OCI-LY1 (cell line): ENCODE measurements at regions not wholly inside any gene's neighbourhood (a gene's known extent, or its start where the extent isn't known, plus 50 kb on each side); places are given as distances from the start of the nearest gene placed in this dataset.
A peak's percentile ranks its signal among the peaks of the same experiment; 100 is the strongest.

ENCODE experiments used
- H2AFZ ChIP-seq: fragments of 200-600 bp; sonication (generic), shearing (Covaris generic); 2 replicates; pipeline ENCODE4 v1.6.0; 2014; ENCODE audit warnings: antibody characterized with exemption, mild to moderate bottlenecking, low read length
- H3F3A ChIP-seq: fragments of 200-600 bp; sonication (generic), shearing (Covaris generic); 2 replicates; pipeline ENCODE4 v1.6.0; 2014; ENCODE audit warnings: mild to moderate bottlenecking, antibody characterized with exemption, low read length, moderate library complexity; ENCODE audit not compliant: insufficient read depth
- H3K27ac ChIP-seq: fragments of 200-600 bp; sonication (generic); 2 replicates; pipeline ENCODE4 v1.5.1; 2014; ENCODE audit warnings: low read length, mixed run types, mild to moderate bottlenecking, low read depth; ENCODE audit not compliant: poor library complexity, severe bottlenecking
- H3K27me3 ChIP-seq: fragments of 200-600 bp; sonication (generic); 2 replicates; pipeline ENCODE4 v1.6.0; 2014; ENCODE audit warnings: antibody characterized with exemption, mild to moderate bottlenecking, low read length, moderate library complexity; ENCODE audit not compliant: insufficient read depth
- H3K36me3 ChIP-seq: fragments of 200-600 bp; sonication (generic); 2 replicates; pipeline ENCODE4 v1.6.1; 2014; ENCODE audit warnings: mild to moderate bottlenecking, antibody characterized with exemption, low read length, moderate library complexity, mixed read lengths; ENCODE audit not compliant: insufficient read depth
- H3K4me1 ChIP-seq: fragments of 200-600 bp; sonication (generic); 2 replicates; pipeline ENCODE4 v1.5.1; 2014; ENCODE audit warnings: mild to moderate bottlenecking, low read length, moderate library complexity; ENCODE audit not compliant: insufficient read depth, severe bottlenecking
- H3K4me2 ChIP-seq: fragments of 200-600 bp; sonication (generic), shearing (Covaris generic); 2 replicates; pipeline ENCODE4 v1.6.1; 2014; ENCODE audit warnings: low read length
- H3K4me3 ChIP-seq: fragments of 200-600 bp; sonication (generic); 2 replicates; pipeline ENCODE4 v1.5.1; 2014; ENCODE audit warnings: low read length, low read depth, mild to moderate bottlenecking, mixed read lengths; ENCODE audit not compliant: poor library complexity, severe bottlenecking
- H3K79me2 ChIP-seq: fragments of 200-600 bp; shearing (Covaris generic); 2 replicates; pipeline ENCODE4 v1.6.1; 2016; ENCODE audit warnings: mixed run types, low read length, mixed read lengths; ENCODE audit not compliant: insufficient read depth
- H3K9ac ChIP-seq: fragments of 200-600 bp; sonication (generic), shearing (Covaris generic); 2 replicates; pipeline ENCODE4 v1.6.1; 2014; ENCODE audit warnings: mild to moderate bottlenecking, low read length, mixed read lengths
- H3K9me2 ChIP-seq: fragments of 200-600 bp; sonication (generic), shearing (Covaris generic); 2 replicates; pipeline ENCODE4 v1.6.1; 2014; ENCODE audit warnings: low read depth, mild to moderate bottlenecking, low read length, mixed read lengths
- H3K9me3 ChIP-seq: fragments of 200-600 bp; shearing (Covaris generic); 2 replicates; pipeline ENCODE4 v1.6.1; 2014; ENCODE audit warnings: low read length, mixed read lengths
- H4K20me1 ChIP-seq: fragments of 200-600 bp; sonication (generic), shearing (Covaris generic); 2 replicates; pipeline ENCODE4 v1.6.0; 2016; ENCODE audit warnings: mild to moderate bottlenecking, low read length; ENCODE audit not compliant: insufficient read depth
- EZH2 ChIP-seq: fragments of 200-600 bp; sonication (generic), shearing (Covaris generic); IDR thresholded peaks from 2 replicates; pipeline ENCODE4 v1.8.0; 2017; ENCODE audit warnings: borderline replicate concordance, mixed run types, mild to moderate bottlenecking, antibody characterized with exemption, low read length, moderate library complexity, mixed read lengths
- TF ChIP-seq, protein P1 (sequence below): fragments of 200-600 bp; sonication (generic), shearing (Covaris generic); IDR thresholded peaks from 2 replicates; pipeline ENCODE4 v1.5.1; 2017; ENCODE audit warnings: mild to moderate bottlenecking, antibody characterized with exemption, low read length, moderate library complexity, mixed read lengths

DNA sequence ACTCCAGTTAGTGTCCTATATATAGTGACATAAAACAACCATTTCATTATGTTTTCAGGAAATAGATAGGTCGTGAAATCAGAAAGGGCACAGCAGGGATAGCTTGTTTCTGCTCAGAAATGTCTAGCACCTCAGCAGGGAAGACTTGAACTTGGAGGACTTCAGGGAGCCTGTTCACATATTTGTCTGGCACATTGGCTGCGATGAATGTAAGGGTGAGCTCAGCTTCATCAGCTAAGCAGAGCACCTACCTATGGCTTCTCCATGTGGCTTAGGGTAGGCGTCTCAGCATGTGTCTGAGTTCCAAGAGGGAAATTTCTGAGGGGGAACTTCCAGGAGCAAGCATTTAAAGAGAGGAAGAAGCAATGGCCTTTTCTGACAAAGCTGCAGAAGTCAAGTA, 126.2 kb downstream of the PCDH10 start:
- Histone ChIP-seq H3K27ac (no peak overlapping the region), H3K4me3 (no peak overlapping the region), H2AFZ (no peak overlapping the region), H3F3A (no peaks in the 10 kb centered on the region), H3K27me3 (no peaks in the 10 kb centered on the region), H3K4me1 (peaks cover 6% of the 10 kb centered on the region), H3K9me2 (no peaks in the 10 kb centered on the region), H4K20me1 (no peaks in the 10 kb centered on the region), H3K79me2 (no peaks in the 10 kb centered on the region), H3K4me2 (no peak overlapping the region), H3K9ac (no peak overlapping the region), H3K36me3 (no peaks in the 10 kb centered on the region), H3K9me3 (no peaks in the 10 kb centered on the region; the same call in 1 of the 2 replicates)
- TF ChIP-seq, protein P1, sequence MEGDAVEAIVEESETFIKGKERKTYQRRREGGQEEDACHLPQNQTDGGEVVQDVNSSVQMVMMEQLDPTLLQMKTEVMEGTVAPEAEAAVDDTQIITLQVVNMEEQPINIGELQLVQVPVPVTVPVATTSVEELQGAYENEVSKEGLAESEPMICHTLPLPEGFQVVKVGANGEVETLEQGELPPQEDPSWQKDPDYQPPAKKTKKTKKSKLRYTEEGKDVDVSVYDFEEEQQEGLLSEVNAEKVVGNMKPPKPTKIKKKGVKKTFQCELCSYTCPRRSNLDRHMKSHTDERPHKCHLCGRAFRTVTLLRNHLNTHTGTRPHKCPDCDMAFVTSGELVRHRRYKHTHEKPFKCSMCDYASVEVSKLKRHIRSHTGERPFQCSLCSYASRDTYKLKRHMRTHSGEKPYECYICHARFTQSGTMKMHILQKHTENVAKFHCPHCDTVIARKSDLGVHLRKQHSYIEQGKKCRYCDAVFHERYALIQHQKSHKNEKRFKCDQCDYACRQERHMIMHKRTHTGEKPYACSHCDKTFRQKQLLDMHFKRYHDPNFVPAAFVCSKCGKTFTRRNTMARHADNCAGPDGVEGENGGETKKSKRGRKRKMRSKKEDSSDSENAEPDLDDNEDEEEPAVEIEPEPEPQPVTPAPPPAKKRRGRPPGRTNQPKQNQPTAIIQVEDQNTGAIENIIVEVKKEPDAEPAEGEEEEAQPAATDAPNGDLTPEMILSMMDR: no peak
- TF ChIP-seq EZH2: no peak

DNA sequence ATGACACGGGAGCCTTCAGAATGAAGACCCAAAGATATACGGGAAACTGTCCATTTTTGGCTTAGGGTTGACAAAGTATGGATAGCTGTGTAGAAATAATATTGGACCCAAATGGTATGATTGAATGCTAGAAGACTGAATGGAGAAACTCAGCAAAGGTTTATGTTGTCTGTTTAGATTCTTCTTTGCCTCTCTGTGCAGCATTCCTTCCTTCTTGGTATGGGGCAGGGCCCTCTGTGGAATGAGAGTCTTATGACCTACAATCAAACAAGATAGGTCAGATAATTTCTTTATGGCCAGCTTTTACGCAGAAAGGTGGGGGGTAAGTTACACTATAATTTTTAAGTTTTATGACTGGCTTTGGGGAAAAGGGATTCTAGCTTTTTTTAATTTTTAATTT, 124.3 kb downstream of the PCDH10 start:
- Histone ChIP-seq H3F3A (no peaks in the 10 kb centered on the region), H3K9me3 (no peaks in the 10 kb centered on the region), H3K4me3 (no peak overlapping the region), H3K4me2 (no peak overlapping the region), H3K27ac (no peak overlapping the region), H4K20me1 (no peaks in the 10 kb centered on the region), H3K9ac (no peak overlapping the region), H3K27me3 (no peaks in the 10 kb centered on the region), H2AFZ (no peak overlapping the region), H3K79me2 (no peaks in the 10 kb centered on the region), H3K9me2 (no peaks in the 10 kb centered on the region), H3K36me3 (no peaks in the 10 kb centered on the region), H3K4me1 (peaks cover 10% of the 10 kb centered on the region)
- no peak for TF ChIP-seq EZH2
- TF ChIP-seq, protein P1: no peak

DNA sequence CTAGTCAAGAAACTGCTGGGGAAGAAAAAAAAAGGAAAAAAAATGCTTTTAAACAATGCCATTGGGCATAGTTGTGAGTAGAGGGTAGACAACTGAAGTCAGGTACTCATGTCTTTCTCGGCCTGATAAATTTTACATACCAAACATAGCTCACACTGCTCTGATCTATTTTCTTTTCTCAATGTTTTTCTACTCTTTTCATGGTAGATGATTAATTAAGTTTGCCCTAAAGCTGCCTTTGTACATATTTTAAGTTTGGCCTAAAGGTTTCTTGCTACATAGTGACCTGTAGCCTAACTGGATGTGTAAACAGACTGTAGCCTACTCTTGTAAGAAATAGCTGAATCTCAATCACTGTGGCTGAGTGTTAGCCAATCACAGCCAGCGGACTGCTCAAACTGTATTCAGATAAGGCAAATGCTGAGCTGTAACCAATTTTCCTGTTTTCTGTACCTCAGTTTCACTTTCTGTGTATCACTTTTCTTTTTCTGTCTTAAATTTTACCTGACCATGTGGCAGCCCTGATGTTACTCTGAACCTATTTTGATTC, 121.0 kb downstream of the PCDH10 start:
- no peaks in the 10 kb centered on the region for H3K9me2 ChIP-seq
- peak overlapping the region; percentile 17; the same call in 1 of the 2 replicates for H3K4me2 ChIP-seq
- no peak overlapping the region for H3K4me3 ChIP-seq
- H3K4me1 ChIP-seq: peaks cover 10% of the 10 kb centered on the region
- H3K36me3 ChIP-seq: no peaks in the 10 kb centered on the region
- no peaks in the 10 kb centered on the region for H3K9me3 ChIP-seq
- no peak overlapping the region for H3K9ac ChIP-seq
- no peaks in the 10 kb centered on the region for H3F3A ChIP-seq
- peak overlapping the region; percentile 94; the same call in 1 of the 2 replicates for H2AFZ ChIP-seq
- no peak overlapping the region for H3K27ac ChIP-seq
- no peaks in the 10 kb centered on the region for H4K20me1 ChIP-seq
- TF ChIP-seq EZH2: no peak
- TF ChIP-seq, protein P1: no peak
- no peaks in the 10 kb centered on the region for H3K27me3 ChIP-seq
- no peaks in the 10 kb centered on the region for H3K79me2 ChIP-seq
